ENCODE measurements at regions not wholly inside any gene's neighbourhood (a gene's known extent, or its start where the extent isn't known, plus 50 kb on each side); places are given as distances from the start of the nearest gene placed in this dataset.
A peak's percentile ranks its signal among the peaks of the same experiment; 100 is the strongest.

GRCh38 chr16:85435286-85435685 lies 177.8 kb upstream of the GSE1 start:
- H2AK5ac ChIP-seq (ENCODE audit: insufficient read length, low read length) = no peak overlapping the region
- peaks cover 13% of the 10 kb centered on the region for H3K27me3 Mint-ChIP-seq (ENCODE audit: low read depth)
- no peak overlapping the region for H2BK5ac ChIP-seq (ENCODE audit: insufficient read length, low read length)
- no peak overlapping the region for H2BK15ac ChIP-seq (ENCODE audit: low read depth, low read length)
- peak overlapping the region in 1 of 3 experiments; percentile 23; a peak in 1 of 7 replicates for H3K27ac Mint-ChIP-seq
- WGBS (ENCODE audit: extremely low coverage, insufficient read length, low lambda C conversion rate) = no CpG with 5 or more reads among the region's 8 CpGs
- H3T11ph ChIP-seq (ENCODE audit: low read length) = no peak overlapping the region
- no peak overlapping the region for H3K56ac ChIP-seq (ENCODE audit: insufficient read length, low read depth, low read length)
- DNase-seq = peak; percentile 54
- H3K4me1 ChIP-seq (ENCODE audit: insufficient read depth, low read length) = peaks cover 15% of the 10 kb centered on the region
- no peak overlapping the region for H3K4ac ChIP-seq (ENCODE audit: low read depth, low read length)
- no peak for TF ChIP-seq CTCF (conservative IDR thresholded peaks at IDR 0.05)
- H3K14ac ChIP-seq (ENCODE audit: insufficient read depth, low read length) = no peak overlapping the region
- H3K27ac ChIP-seq (ENCODE audit: insufficient read length, low read depth, low read length) = no peak overlapping the region
- no peak overlapping the region for H3K18ac ChIP-seq (ENCODE audit: insufficient read length, low read depth, low read length)
- H3K4me1 Mint-ChIP-seq = peaks cover 37 to 59% of the 10 kb centered on the region in 2 experiments
- H3K4me3 Mint-ChIP-seq = 0 out of 5 replicates have a peak overlapping the region, but pooled peaks of 1 of the 2 experiments have one; percentile 15
- no peak overlapping the region for H2AFZ ChIP-seq (ENCODE audit: low read length)
- H4K20me1 ChIP-seq (ENCODE audit: control insufficient read depth, insufficient read depth, insufficient read length) = peaks cover 3% of the 10 kb centered on the region
- H3K79me2 ChIP-seq (ENCODE audit: insufficient read depth, low read length) = no peaks in the 10 kb centered on the region
- no peak overlapping the region for H2BK120ac ChIP-seq (ENCODE audit: low read depth, low read length, poor library complexity, severe bottlenecking)
- H4K91ac ChIP-seq (ENCODE audit: insufficient read length, low read depth, low read length) = no peak overlapping the region
- no peaks in the 10 kb centered on the region for H3K27me3 ChIP-seq (ENCODE audit: insufficient read depth, low read length)
- H3K4me2 ChIP-seq (ENCODE audit: insufficient read depth, insufficient read length, low read length) = no peak overlapping the region
- H4K5ac ChIP-seq (ENCODE audit: insufficient read length, low read depth, low read length) = no peak overlapping the region
- H3K23ac ChIP-seq (ENCODE audit: insufficient read length, low read depth, low read length) = no peak overlapping the region
- peaks cover 3% of the 10 kb centered on the region for H3K23me2 ChIP-seq (ENCODE audit: insufficient read length, low read depth, low read length, poor library complexity, severe bottlenecking)
- H3K36me3 Mint-ChIP-seq (ENCODE audit: insufficient read depth in 1 of 3, low read depth in 3 of 3) = no peaks in the 10 kb centered on the region
- no peaks in the 10 kb centered on the region for H3K79me1 ChIP-seq (ENCODE audit: insufficient read depth, low read depth, low read length, poor library complexity, severe bottlenecking)
- H2BK12ac ChIP-seq (ENCODE audit: insufficient read length, low read depth, low read length) = no peak overlapping the region
- H2BK20ac ChIP-seq (ENCODE audit: low read depth, low read length, poor library complexity, severe bottlenecking) = no peak overlapping the region
- H3K9me3 Mint-ChIP-seq = no peaks in the 10 kb centered on the region
- H4K8ac ChIP-seq (replicated peaks; ENCODE audit: insufficient read length, low read depth, low read length) = no peak overlapping the region
- no peak overlapping the region for H3K9ac ChIP-seq (ENCODE audit: extremely low read depth, insufficient read length, low read length)
- no peaks in the 10 kb centered on the region for H3K9me3 ChIP-seq (ENCODE audit: control insufficient read depth, low read depth, low read length)

Data from H9 (cell line).